H1 (cell line): ENCODE measurements at regions not wholly inside any gene's neighbourhood (a gene's known extent, or its start where the extent isn't known, plus 50 kb on each side); places are given as distances from the start of the nearest gene placed in this dataset.

Experiments used
- CTCF ChIA-PET: fragments of 300-600 bp; sonication (Branson Sonifier 250); formaldehyde crosslinking; loops from one replicate; lab custom pipeline; 2021; ENCODE audit not compliant: partially characterized antibody; lab: Charles Lee
- POLR2A ChIA-PET: fragments of 300-600 bp; sonication (Branson Sonifier 250); formaldehyde crosslinking; loops from one replicate; lab custom pipeline; 2021; ENCODE audit warnings: inconsistent platforms; ENCODE audit not compliant: partially characterized antibody; lab: Charles Lee
- DNase-seq, 2 experiments: peaks; one replicate each; pipeline versions ENCODE4 v3.0.0 to v3.0.0-alpha.2; 2010 to 2022; ENCODE audit warnings: low spot score in 2 of 2, low read depth in 1 of 2, mixed read lengths in 1 of 2
- FAIRE-seq: peaks from 2 replicates; lab custom pipeline; 2011; peaks lifted over from hg19 to GRCh38; lab: Jason Lieb, UNC
- H2AFZ ChIP-seq: 2 replicates; pipeline ENCODE4 v1.8.1; 2012; ENCODE audit warnings: low read length, inconsistent platforms
- H2AK5ac ChIP-seq: 2 replicates; pipeline ENCODE4 v1.6.1; 2013; ENCODE audit warnings: low read depth, low read length
- H2BK120ac ChIP-seq: replicated peaks from 2 replicates; pipeline ENCODE3; 2013; ENCODE audit warnings: low read depth, low read length, inconsistent platforms
- H2BK12ac ChIP-seq: 2 replicates; pipeline ENCODE4 v1.6.1; 2013; ENCODE audit warnings: low read depth, low read length
- H2BK15ac ChIP-seq: 2 replicates; pipeline ENCODE4 v1.6.1; 2013; ENCODE audit warnings: low read length
- H2BK20ac ChIP-seq: 2 replicates; pipeline ENCODE4 v1.6.1; 2013; ENCODE audit warnings: low read length
- H2BK5ac ChIP-seq: 2 replicates; pipeline ENCODE4 v1.6.1; 2013; ENCODE audit warnings: low read depth, low read length
- H3K14ac ChIP-seq: 2 replicates; pipeline ENCODE4 v1.6.1; 2013; ENCODE audit warnings: inconsistent platforms; ENCODE audit not compliant: insufficient read length
- H3K18ac ChIP-seq: 2 replicates; pipeline ENCODE4 v1.6.1; 2013; ENCODE audit warnings: low read length; ENCODE audit errors: extremely low read depth
- H3K23ac ChIP-seq: 2 replicates; pipeline ENCODE4 v1.6.1; 2013; ENCODE audit warnings: inconsistent platforms; ENCODE audit not compliant: insufficient read length
- H3K23me2 ChIP-seq: 2 replicates; pipeline ENCODE4 v1.6.1; 2013; ENCODE audit warnings: low read depth, low read length
- H3K27ac ChIP-seq: 2 replicates; pipeline ENCODE4 v1.6.1; 2011; ENCODE audit warnings: low read depth, low read length, inconsistent platforms
- H3K27me3 ChIP-seq, 4 experiments: replicated peaks in 1 of 4; 1 replicate in 1 of 4; 2 replicates in 3 of 4; pipeline versions ENCODE4 v1.6.1 to v1.8.1; 2011 to 2013; ENCODE audit warnings: low read length in 3 of 4, mild to moderate bottlenecking in 3 of 4, inconsistent platforms in 2 of 4, mixed read lengths in 2 of 4, moderate library complexity in 1 of 4; ENCODE audit not compliant: control insufficient read depth in 3 of 4, insufficient read depth in 3 of 4; ENCODE audit errors: extremely low read depth in 1 of 4
- H3K36me3 ChIP-seq, 4 experiments: 2 replicates each; pipeline versions ENCODE4 v1.6.1 to v1.8.1; 2011 to 2013; ENCODE audit warnings: mild to moderate bottlenecking in 4 of 4, low read length in 3 of 4, moderate library complexity in 2 of 4, control low read depth in 1 of 4, inconsistent platforms in 1 of 4; ENCODE audit not compliant: insufficient read depth in 4 of 4, control insufficient read depth in 2 of 4
- H3K4ac ChIP-seq: replicated peaks from 2 replicates; pipeline ENCODE3; 2013; ENCODE audit warnings: low read length, low read depth, mixed read lengths, inconsistent platforms; ENCODE audit not compliant: insufficient read length
- H3K4me1 ChIP-seq, 4 experiments: replicated peaks in 1 of 4; 1 replicate in 1 of 4; 2 replicates in 3 of 4; pipeline versions ENCODE4 v1.6.1 to v1.8.1; 2011 to 2013; ENCODE audit warnings: low read length in 3 of 4, inconsistent platforms in 2 of 4, mixed read lengths in 1 of 4; ENCODE audit not compliant: insufficient read depth in 4 of 4, control insufficient read depth in 3 of 4
- H3K4me2 ChIP-seq, 2 experiments: 2 replicates each; pipeline versions ENCODE4 v1.6.1 to v1.8.1; 2011 to 2013; ENCODE audit warnings: low read depth in 2 of 2, low read length in 2 of 2, control low read depth in 1 of 2, inconsistent platforms in 1 of 2, mild to moderate bottlenecking in 1 of 2; ENCODE audit not compliant: insufficient read depth in 1 of 2
- H3K4me3 ChIP-seq, 4 experiments: fragments of 200-600, 300-600 bp in 1 of 4; sonication (generic), shearing (Covaris generic), sonication (Bioruptor Twin) in 1 of 4; 2 replicates each; pipeline versions ENCODE4 v1.5.1 to v1.8.1; 2011 to 2016; ENCODE audit warnings: low read length in 4 of 4, low read depth in 3 of 4, control low read depth in 2 of 4, inconsistent platforms in 2 of 4, mild to moderate bottlenecking in 2 of 4, mixed read lengths in 1 of 4, moderate library complexity in 1 of 4; ENCODE audit not compliant: insufficient read depth in 2 of 4; ENCODE audit errors: extremely low read depth in 1 of 4
- H3K56ac ChIP-seq: replicated peaks from 2 replicates; pipeline ENCODE3; 2013; ENCODE audit warnings: low read depth, mild to moderate bottlenecking, mixed read lengths, low read length, inconsistent platforms; ENCODE audit not compliant: insufficient read length
- H3K79me1 ChIP-seq: 2 replicates; pipeline ENCODE4 v1.6.1; 2013; ENCODE audit warnings: low read depth, low read length, control low read depth
- H3K79me2 ChIP-seq, 2 experiments: 2 replicates each; pipeline versions ENCODE4 v1.6.1 to v1.8.1; 2012 to 2013; ENCODE audit warnings: low read length in 2 of 2, mild to moderate bottlenecking in 2 of 2, inconsistent platforms in 1 of 2; ENCODE audit not compliant: insufficient read depth in 2 of 2, control insufficient read depth in 1 of 2
- H3K9ac ChIP-seq, 4 experiments: replicated peaks in 1 of 4; 1 replicate in 1 of 4; 2 replicates in 3 of 4; pipeline versions ENCODE4 v1.6.1 to v1.8.1; 2011 to 2013; ENCODE audit warnings: low read depth in 3 of 4, low read length in 3 of 4, control low read depth in 2 of 4, mild to moderate bottlenecking in 2 of 4, moderate library complexity in 2 of 4, inconsistent platforms in 1 of 4; ENCODE audit errors: extremely low read depth in 1 of 4
- H3K9me3 ChIP-seq, 2 experiments: 2 replicates each; pipeline versions ENCODE4 v1.6.1 to v1.8.1; 2012 to 2013; ENCODE audit warnings: mild to moderate bottlenecking in 2 of 2, moderate library complexity in 2 of 2, control low read depth in 1 of 2, inconsistent platforms in 1 of 2, low read depth in 1 of 2, low read length in 1 of 2, mixed read lengths in 1 of 2; ENCODE audit not compliant: insufficient read depth in 2 of 2
- H4K20me1 ChIP-seq, 2 experiments: replicated peaks in 1 of 2; 2 replicates each; pipeline versions ENCODE3 to v1.8.1; 2011 to 2013; ENCODE audit warnings: inconsistent platforms in 2 of 2, low read length in 2 of 2, mild to moderate bottlenecking in 1 of 2; ENCODE audit not compliant: insufficient read depth in 2 of 2, control insufficient read depth in 1 of 2
- H4K5ac ChIP-seq: 2 replicates; pipeline ENCODE4 v1.6.1; 2013; ENCODE audit warnings: low read length, low read depth, mixed read lengths, inconsistent platforms; ENCODE audit not compliant: insufficient read length
- H4K8ac ChIP-seq: 2 replicates; pipeline ENCODE4 v1.8.0; 2013; ENCODE audit warnings: mild to moderate bottlenecking, moderate library complexity, low read length, inconsistent platforms; ENCODE audit not compliant: insufficient read depth; ENCODE audit errors: extremely low read depth
- H4K91ac ChIP-seq: replicated peaks from 2 replicates; pipeline ENCODE3; 2013; ENCODE audit warnings: low read length, mixed read lengths, inconsistent platforms; ENCODE audit not compliant: insufficient read length
- CHD7 ChIP-seq: fragments of 300-600 bp; sonication (generic); IDR thresholded peaks from 2 replicates; pipeline ENCODE4 v1.7.1; 2012; ENCODE audit warnings: low read length, moderate library complexity, mild to moderate bottlenecking, inconsistent platforms; ENCODE audit not compliant: insufficient replicate concordance
- WGBS, 2 experiments: shearing (Covaris generic) in 1 of 2; methylation state at CpG; one replicate each; pipeline versions ENCODE4 v1.1.6 to v1.1.7; 2013 to 2015; ENCODE audit warnings: low lambda C conversion rate in 2 of 2, mixed read lengths in 2 of 2, inconsistent platforms in 1 of 2, low coverage in 1 of 2, missing lambda C conversion rate in 1 of 2; ENCODE audit not compliant: insufficient replicate concordance in 2 of 2, insufficient coverage in 1 of 2, insufficient read length in 1 of 2; ENCODE audit errors: extremely low coverage in 1 of 2, missing lambda C conversion rate in 1 of 2; 5-methylcytosine and 5-hydroxymethylcytosine counted together

- H3K27ac ChIP-seq, result no peak overlapping the region
- no peak overlapping the region for H3K4me3 ChIP-seq
- no peak overlapping the region for H2BK12ac ChIP-seq
- H2BK120ac ChIP-seq, result no peak overlapping the region
- no peak overlapping the region for H2BK5ac ChIP-seq
- H3K4me2 ChIP-seq, result no peak overlapping the region
- H3K9ac ChIP-seq, result no peak overlapping the region
- POLR2A ChIA-PET, result no interaction called here
- no peak overlapping the region for H2BK15ac ChIP-seq
- H3K23me2 ChIP-seq, result no peaks in the 10 kb centered on the region
- no peak overlapping the region for H3K18ac ChIP-seq
- no peak overlapping the region for H3K56ac ChIP-seq
- H4K20me1 ChIP-seq, result no peaks in the 10 kb centered on the region
- no peaks in the 10 kb centered on the region for H3K9me3 ChIP-seq
- FAIRE-seq (no peak), DNase-seq (no peak)
- no peak overlapping the region for H4K5ac ChIP-seq
- H3K27me3 ChIP-seq, result no peaks in the 10 kb centered on the region
- no peaks in the 10 kb centered on the region for H3K79me1 ChIP-seq
- no peak overlapping the region for H3K23ac ChIP-seq
- no peak overlapping the region for H4K8ac ChIP-seq
- no peak overlapping the region for H2AK5ac ChIP-seq
- CTCF ChIA-PET, result interaction anchor here (0.6 to 2.2 kb wide), 3 partner anchors 13 to 342 kb away, joined by 3 to 7 read pairs (median 3); no protein-coding TSS in a partner anchor
- no peaks in the 10 kb centered on the region for H3K36me3 ChIP-seq
- WGBS, 2 experiments, result 89% methylated on average over 1 of the region's 1 CpG; no CpG with 5 or more reads in 1 of the 2 experiments
- H2BK20ac ChIP-seq, result no peak overlapping the region
- no peak overlapping the region for H4K91ac ChIP-seq
- no peak overlapping the region for H3K4ac ChIP-seq
- H3K14ac ChIP-seq, result no peak overlapping the region
- no peaks in the 10 kb centered on the region for H3K4me1 ChIP-seq
- H3K79me2 ChIP-seq, result no peaks in the 10 kb centered on the region
- H2AFZ ChIP-seq, result no peak overlapping the region
- TF ChIP-seq CHD7, result no peak
These were observed 119.4 kb downstream of the BLID start for GRCh38 chr11:121996574-121996973.
